Activated CD8-positive, alpha-beta T cell treated with anti-CD3 and anti-CD28 coated beads for 36 hours (primary cell): ENCODE measurements at regions not wholly inside any gene's neighbourhood (a gene's known extent, or its start where the extent isn't known, plus 50 kb on each side); places are given as distances from the start of the nearest gene placed in this dataset.

Source experiments
- ATAC-seq: fragments of 200-7000 bp; cut with Tn5 transposase; one replicate; pipeline ENCODE4 v1.10.0; 2021; ENCODE audit warnings: mild to moderate bottlenecking, moderate library complexity
- CTCF ChIA-PET: fragments of 350-600 bp; sonication (Branson Sonifier 250); formaldehyde crosslinking; loops from one replicate; lab custom pipeline; 2021; ENCODE audit warnings: antibody characterized with exemption; lab: Charles Lee
- POLR2A ChIA-PET: fragments of 350-600 bp; sonication (Branson Sonifier 250); formaldehyde crosslinking; loops from one replicate; lab custom pipeline; 2021; ENCODE audit warnings: antibody characterized with exemption; lab: Charles Lee
- DNase-seq: peaks from one replicate; pipeline ENCODE4 v3.0.0-alpha.2; 2020
- H3K27ac Mint-ChIP-seq: one replicate; pipeline ENCODE4 v1.8.0; 2021; ENCODE audit warnings: mild to moderate bottlenecking, mixed read lengths
- H3K27me3 Mint-ChIP-seq: one replicate; pipeline ENCODE4 v1.8.0; 2021; ENCODE audit warnings: mixed read lengths
- H3K36me3 Mint-ChIP-seq: one replicate; pipeline ENCODE4 v1.8.0; 2021; ENCODE audit warnings: low read depth, mixed read lengths
- H3K4me1 Mint-ChIP-seq: one replicate; pipeline ENCODE4 v1.8.0; 2021; ENCODE audit warnings: low read depth, mixed read lengths
- H3K4me3 Mint-ChIP-seq: one replicate; pipeline ENCODE4 v1.8.0; 2021; ENCODE audit warnings: mild to moderate bottlenecking, moderate library complexity, mixed read lengths
- H3K9me3 Mint-ChIP-seq: one replicate; pipeline ENCODE4 v1.8.0; 2021; ENCODE audit warnings: mixed read lengths
- CTCF ChIP-seq: fragments of 200-600 bp; IDR thresholded peaks from one replicate; pipeline ENCODE4 v1.8.0; 2022; ENCODE audit warnings: antibody characterized with exemption, mild to moderate bottlenecking
- intact Hi-C: fragments of 100-400 bp; cut with micrococcal nuclease; formaldehyde crosslinking; loops from one replicate; pipeline ENCODE4 v1.10.0; 2022

DNA sequence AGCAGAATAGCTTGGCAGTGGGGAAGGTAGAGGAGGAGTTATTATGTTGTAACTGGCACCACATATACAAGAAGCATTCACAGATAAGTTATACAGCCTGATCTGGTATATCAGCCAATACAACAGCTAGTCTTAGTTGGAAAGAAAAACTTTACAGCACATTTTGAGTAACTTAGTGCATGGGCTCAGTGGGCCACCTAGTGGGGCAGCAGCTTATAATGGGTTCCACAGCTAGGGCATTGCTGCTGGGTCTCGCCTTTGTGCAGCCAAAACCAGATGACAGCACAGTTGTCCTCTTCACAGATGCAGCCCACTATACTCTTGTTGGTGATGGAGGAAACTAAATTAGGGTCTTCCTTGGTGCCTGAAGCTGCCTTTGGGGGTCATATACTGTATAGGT is 448.1 kb upstream of the RASGEF1B start:
- intact Hi-C loops, result loop anchor here (10.0 kb wide), 1 partner anchor 275 kb away; no protein-coding TSS in a partner anchor
- Mint-ChIP-seq H3K27ac (no peak overlapping the region), H3K9me3 (no peaks in the 10 kb centered on the region), H3K4me3 (no peak overlapping the region), H3K27me3 (peaks cover 10% of the 10 kb centered on the region), H3K36me3 (no peaks in the 10 kb centered on the region), H3K4me1 (peaks cover 10% of the 10 kb centered on the region)
- ATAC-seq, result no peak
- peak; percentile 18 for DNase-seq
- CTCF ChIA-PET, result interaction anchor here (1.0 to 1.3 kb wide), 5 partner anchors 13 to 453 kb away, joined by 3 to 5 read pairs (median 3); no protein-coding TSS in a partner anchor
- no peak for TF ChIP-seq CTCF
- POLR2A ChIA-PET, result no interaction called here

DNA sequence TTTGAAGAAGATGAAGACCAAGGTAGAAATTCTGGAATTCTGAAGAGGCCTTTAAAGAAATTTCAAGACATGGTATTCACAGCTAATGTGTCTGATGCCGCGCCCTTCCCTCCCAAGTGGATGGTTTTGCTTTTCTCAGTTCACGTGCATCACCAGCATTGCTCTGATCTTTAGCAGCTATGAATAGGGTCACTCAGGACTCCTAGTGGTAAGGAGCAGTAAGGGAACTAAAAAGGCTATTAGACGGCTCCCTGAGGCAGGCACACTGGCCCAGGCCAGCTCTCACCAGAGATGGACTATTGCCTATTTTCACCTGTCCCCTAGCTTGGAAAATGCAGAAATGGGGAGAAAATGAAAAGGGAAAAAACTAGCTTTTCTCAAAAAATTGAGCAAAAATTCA is 447.5 kb upstream of the RASGEF1B start:
- Mint-ChIP-seq H3K27ac (no peak overlapping the region), H3K27me3 (peaks cover 9% of the 10 kb centered on the region), H3K9me3 (no peaks in the 10 kb centered on the region), H3K4me3 (no peak overlapping the region), H3K36me3 (no peaks in the 10 kb centered on the region), H3K4me1 (peaks cover 10% of the 10 kb centered on the region)
- intact Hi-C loops, result loop anchor here (10.0 kb wide), 1 partner anchor 276 kb away; no protein-coding TSS in a partner anchor
- DNase-seq (peak; percentile 12), ATAC-seq (no peak)
- POLR2A ChIA-PET, result no interaction called here
- TF ChIP-seq CTCF, result peak; percentile 26
- CTCF ChIA-PET, result interaction anchor here (1.0 to 1.3 kb wide), 6 partner anchors 12 to 452 kb away, joined by 3 to 5 read pairs (median 3); no protein-coding TSS in a partner anchor

GRCh38 chr4:81915430-81915829 is 443.7 kb upstream of the RASGEF1B start:
- H3K36me3 Mint-ChIP-seq, result no peaks in the 10 kb centered on the region
- intact Hi-C loops, result loop anchor here (10.0 kb wide), 1 partner anchor 279 kb away; no protein-coding TSS in a partner anchor

DNA sequence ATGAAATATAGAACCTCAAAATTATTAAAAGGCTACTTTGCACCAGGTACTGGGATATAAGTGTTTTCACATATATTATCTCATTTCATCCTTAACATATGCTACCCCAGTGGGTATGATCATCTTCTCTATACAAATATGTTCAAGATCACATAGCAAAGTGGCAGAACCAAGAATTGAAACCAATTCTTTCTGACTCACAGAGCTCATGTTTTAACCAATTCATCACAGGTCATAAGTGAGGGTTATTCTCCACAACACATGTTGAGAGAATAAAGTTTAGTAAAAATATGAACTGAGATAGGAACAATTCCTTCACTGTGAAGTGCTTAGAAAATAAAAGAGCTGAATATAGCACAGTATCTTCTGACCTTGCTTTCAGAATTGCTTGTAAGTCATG is 442.9 kb upstream of the RASGEF1B start:
- no peak for TF ChIP-seq CTCF
- intact Hi-C loops, result loop anchor here (10.0 kb wide), 1 partner anchor 280 kb away; no protein-coding TSS in a partner anchor
- Mint-ChIP-seq H3K4me1 (peaks cover 5% of the 10 kb centered on the region), H3K4me3 (no peak overlapping the region), H3K36me3 (no peaks in the 10 kb centered on the region), H3K9me3 (no peaks in the 10 kb centered on the region), H3K27ac (no peak overlapping the region), H3K27me3 (peaks cover 13% of the 10 kb centered on the region)
- ATAC-seq (no peak), DNase-seq (no peak)
- ChIA-PET CTCF (interaction anchor here (0.6 to 3.0 kb wide), 14 partner anchors 8 to 448 kb away, joined by 3 to 25 read pairs (median 5); no protein-coding TSS in a partner anchor), POLR2A (no interaction called here)

More at GRCh38 chr4:81915430-81915829, 443.7 kb upstream of the RASGEF1B start:
- no peak for TF ChIP-seq CTCF
- DNase-seq, result no peak
- Mint-ChIP-seq H3K4me1 (peaks cover 5% of the 10 kb centered on the region), H3K4me3 (no peak overlapping the region), H3K9me3 (no peaks in the 10 kb centered on the region), H3K27ac (no peak overlapping the region), H3K27me3 (peaks cover 13% of the 10 kb centered on the region)
- ChIA-PET POLR2A (interaction anchor here (0.6 kb wide), 1 partner anchor 152 kb away, joined by 3 read pairs; no protein-coding TSS in a partner anchor), CTCF (interaction anchor here (0.7 kb wide), 1 partner anchor 12 kb away, joined by 3 read pairs; no protein-coding TSS in a partner anchor)
- no peak for ATAC-seq

DNA sequence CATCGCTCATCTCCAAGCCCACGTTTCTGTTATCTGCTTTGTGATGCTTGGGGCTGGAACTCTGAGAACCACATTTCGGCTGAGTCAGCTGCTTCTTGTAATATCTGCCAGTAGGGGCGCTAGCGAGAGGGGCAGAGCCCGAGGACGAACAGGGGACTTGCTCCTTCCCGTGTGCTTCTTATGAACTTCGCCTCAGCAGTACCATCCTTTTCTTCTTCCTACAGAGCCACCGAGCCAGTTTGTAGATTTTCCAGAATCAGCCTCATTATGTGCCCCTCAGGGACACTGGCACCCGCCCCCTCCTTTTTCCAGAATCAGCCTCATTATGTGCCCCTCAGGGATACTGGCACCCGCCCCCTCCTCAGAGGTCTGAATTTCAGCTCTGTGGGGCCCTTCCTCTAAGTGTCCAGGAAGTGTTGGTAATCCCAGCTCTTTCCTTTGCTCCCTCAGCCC is 441.7 kb upstream of the RASGEF1B start:
- Mint-ChIP-seq H3K9me3 (no peaks in the 10 kb centered on the region), H3K4me1 (peaks cover 5% of the 10 kb centered on the region), H3K36me3 (no peaks in the 10 kb centered on the region), H3K27me3 (peaks cover 15% of the 10 kb centered on the region), H3K4me3 (no peak overlapping the region), H3K27ac (no peak overlapping the region)
- CTCF ChIA-PET, result interaction anchor here (0.7 to 3.0 kb wide), 35 partner anchors 9 to 512 kb away, joined by 3 to 25 read pairs (median 4); no protein-coding TSS in a partner anchor
- DNase-seq (peak; percentile 74), ATAC-seq (peak; percentile 83)
- intact Hi-C loops, result loop anchor here (10.0 kb wide), 1 partner anchor 281 kb away; no protein-coding TSS in a partner anchor
- TF ChIP-seq CTCF, result peak; percentile 85
- POLR2A ChIA-PET, result no interaction called here
